HG03103 (cell line): ENCODE measurements at regions not wholly inside any gene's neighbourhood (a gene's known extent, or its start where the extent isn't known, plus 50 kb on each side); places are given as distances from the start of the nearest gene placed in this dataset.
"Not testable (repeated sequence)": the region's sequence is repeated elsewhere in the genome, so short reads cannot be mapped to it uniquely, and the experiment has no call there.

Source experiments
- ATAC-seq: cut with Tn5 transposase; IDR thresholded peaks from one replicate; pipeline ENCODE4 v1.9.1; 2021; ENCODE audit warnings: low read depth; ENCODE audit not compliant: unreplicated experiment

GRCh38 chr2:101612019-101612418 is 85.5 kb upstream of the MAP4K4 start:
- no peak for ATAC-seq

GRCh38 chr2:101610750-101611315 is 86.7 kb upstream of the MAP4K4 start:
- ATAC-seq, result no peak

GRCh38 chr2:101609433-101609832 is 88.1 kb upstream of the MAP4K4 start:
- ATAC-seq, result no peak

GRCh38 chr2:101608408-101609310 is 88.8 kb upstream of the MAP4K4 start:
- no peak for ATAC-seq

- ATAC-seq, result no peak
These were observed 100.1 kb upstream of the MAP4K4 start for GRCh38 chr2:101597347-101597944.

GRCh38 chr2:101596333-101596732 is 101.2 kb upstream of the MAP4K4 start:
- no peak for ATAC-seq

- ATAC-seq, result no peak
These were observed 110.3 kb upstream of the MAP4K4 start for GRCh38 chr2:101587251-101587650.

- no peak for ATAC-seq
These were observed 108.9 kb upstream of the RFX8 start for GRCh38 chr2:101583861-101584260.

GRCh38 chr2:101581675-101582299 is 106.9 kb upstream of the RFX8 start:
- no peak for ATAC-seq

GRCh38 chr2:101580528-101580927 is 105.6 kb upstream of the RFX8 start:
- ATAC-seq, result no peak

GRCh38 chr2:101578671-101579070 is 103.8 kb upstream of the RFX8 start:
- ATAC-seq, result no peak

- not testable (repeated sequence) for ATAC-seq
These were observed 103.2 kb upstream of the RFX8 start for GRCh38 chr2:101578135-101578534.

GRCh38 chr2:101577173-101577572 is 102.3 kb upstream of the RFX8 start:
- no peak for ATAC-seq

- no peak for ATAC-seq
These were observed 99.7 kb upstream of the RFX8 start for GRCh38 chr2:101574622-101575021.

GRCh38 chr2:101571951-101572350 is 97.0 kb upstream of the RFX8 start:
- ATAC-seq, result no peak

GRCh38 chr2:101569886-101570520 is 95.1 kb upstream of the RFX8 start:
- ATAC-seq, result no peak

- ATAC-seq, result no peak
These were observed 94.1 kb upstream of the RFX8 start for GRCh38 chr2:101568969-101569368.

- ATAC-seq, result no peak
These were observed 91.8 kb upstream of the RFX8 start for GRCh38 chr2:101566632-101567228.

GRCh38 chr2:101563849-101564248 is 88.9 kb upstream of the RFX8 start:
- ATAC-seq, result no peak

- no peak for ATAC-seq
These were observed 85.9 kb upstream of the RFX8 start for GRCh38 chr2:101560780-101561315.
